Spleen (tissue), 7 donors: ENCODE measurements at regions not wholly inside any gene's neighbourhood (a gene's known extent, or its start where the extent isn't known, plus 50 kb on each side); places are given as distances from the start of the nearest gene placed in this dataset.

Source experiments
- CTCF ChIP-seq, 11 experiments: fragments of 200-600 bp in 7 of 11; fragments of 450-650 bp in 4 of 11; sonication (generic) in 4 of 11; IDR thresholded peaks in 8 of 11; conservative IDR thresholded peaks in 3 of 11; 1 replicate in 7 of 11; 2 replicates in 4 of 11; pipeline versions ENCODE4 v1.4.0 to v1.8.0; 2016 to 2021; ENCODE audit warnings: antibody characterized with exemption in 11 of 11, inconsistent platforms in 4 of 11, mild to moderate bottlenecking in 1 of 11
- POLR2A ChIP-seq, 3 donors: fragments of 450-650 bp; IDR thresholded peaks; one replicate each; pipeline ENCODE4 v1.5.1; 2017; ENCODE audit warnings: antibody characterized with exemption in 3 of 3, mild to moderate bottlenecking in 1 of 3
- POLR2AphosphoS5 ChIP-seq, 3 donors: sonication (generic); formaldehyde crosslinking; IDR thresholded peaks; one replicate each; pipeline ENCODE4 v1.5.1; 2017; ENCODE audit warnings: antibody characterized with exemption in 3 of 3
- donor health status: DM: no; HTN: no; CAD: no; lungs with moderate emphysema.
- donor health status: DM: no; HTN: no; CAD: no.
- donor health status: DM: no; HTN: no; CAD: no.

- TF ChIP-seq CTCF (IDR thresholded peaks at IDR 0.05 in 8 of 11, conservative IDR thresholded peaks at IDR 0.05 in 3 of 11) (no peak), POLR2A (IDR thresholded peaks at IDR 0.05) (no peak), POLR2AphosphoS5 (IDR thresholded peaks at IDR 0.05) (no peak)
Observed at GRCh38 chr2:144826105-144826504, 306.2 kb upstream of the ZEB2 start.
